COLO668 (cell line): ENCODE measurements at regions not wholly inside any gene's neighbourhood (a gene's known extent, or its start where the extent isn't known, plus 50 kb on each side); places are given as distances from the start of the nearest gene placed in this dataset.

Source experiments
- DNase-seq: peaks from one replicate; lab custom pipeline; 2025; ENCODE audit not compliant: unreplicated experiment; lab: John Stamatoyannopoulos, UW

- DNase-seq: no peak
Measured at GRCh38 chr1:87194271-87194774, 134.4 kb upstream of the LMO4 start.

- DNase-seq: no peak
Measured at GRCh38 chr1:87194856-87195255, 133.8 kb upstream of the LMO4 start.

- DNase-seq: no peak
Measured at GRCh38 chr1:87196110-87196827, 132.4 kb upstream of the LMO4 start.

- DNase-seq: no peak
Measured at GRCh38 chr1:87197156-87197555, 131.5 kb upstream of the LMO4 start.

- DNase-seq: no peak
Measured at GRCh38 chr1:87197641-87198040, 131.0 kb upstream of the LMO4 start.

- peak; percentile 94 for DNase-seq
Measured at GRCh38 chr1:87200875-87201638, 127.6 kb upstream of the LMO4 start.

GRCh38 chr1:87201768-87202167 lies 126.9 kb upstream of the LMO4 start:
- DNase-seq: no peak

- no peak for DNase-seq
Measured at GRCh38 chr1:87202451-87202850, 126.2 kb upstream of the LMO4 start.

GRCh38 chr1:87202922-87203655 lies 125.6 kb upstream of the LMO4 start:
- no peak for DNase-seq

GRCh38 chr1:87203904-87204303 lies 124.8 kb upstream of the LMO4 start:
- no peak for DNase-seq

- no peak for DNase-seq
Measured at GRCh38 chr1:87204441-87204840, 124.2 kb upstream of the LMO4 start.

- no peak for DNase-seq
Measured at GRCh38 chr1:87204921-87205320, 123.8 kb upstream of the LMO4 start.

GRCh38 chr1:87206044-87206831 lies 122.4 kb upstream of the LMO4 start:
- DNase-seq: no peak

GRCh38 chr1:87208080-87208479 lies 120.6 kb upstream of the LMO4 start:
- DNase-seq: no peak

GRCh38 chr1:87208931-87209330 lies 119.7 kb upstream of the LMO4 start:
- no peak for DNase-seq

- no peak for DNase-seq
Measured at GRCh38 chr1:87210151-87210550, 118.5 kb upstream of the LMO4 start.

- no peak for DNase-seq
Measured at GRCh38 chr1:87212431-87213134, 116.1 kb upstream of the LMO4 start.

GRCh38 chr1:87213135-87213515 lies 115.6 kb upstream of the LMO4 start:
- no peak for DNase-seq

GRCh38 chr1:87215592-87215991 lies 113.1 kb upstream of the LMO4 start:
- DNase-seq: no peak

- no peak for DNase-seq
Measured at GRCh38 chr1:87218618-87219017, 110.1 kb upstream of the LMO4 start.
